GM12891 (cell line): ENCODE measurements at regions not wholly inside any gene's neighbourhood (a gene's known extent, or its start where the extent isn't known, plus 50 kb on each side); places are given as distances from the start of the nearest gene placed in this dataset.

Experiments
- DNase-seq: peaks from one replicate; pipeline ENCODE4 v3.0.0; 2011; ENCODE audit warnings: low spot score; ENCODE audit not compliant: insufficient read length
- FAIRE-seq: peaks from 2 replicates; lab custom pipeline; 2011; peaks lifted over from hg19 to GRCh38; lab: Jason Lieb, UNC
- PAX5 ChIP-seq: IDR thresholded peaks from 2 replicates; pipeline ENCODE4 v1.6.1; 2011; ENCODE audit warnings: low read length, moderate library complexity, mild to moderate bottlenecking; ENCODE audit not compliant: insufficient read depth, severe bottlenecking
- POLR2A ChIP-seq: IDR thresholded peaks from 2 replicates; pipeline ENCODE4 v1.6.1; 2011; ENCODE audit warnings: low read depth, low read length, control low read depth
- POLR2AphosphoS5 ChIP-seq: IDR thresholded peaks from 2 replicates; pipeline ENCODE4 v1.6.1; 2011; ENCODE audit warnings: low read depth, low read length, control low read depth
- POU2F2 ChIP-seq: IDR thresholded peaks from 2 replicates; pipeline ENCODE4 v1.6.1; 2011; ENCODE audit warnings: low read depth, mild to moderate bottlenecking, control low read depth, low read length, moderate library complexity
- SPI1 ChIP-seq: IDR thresholded peaks from 2 replicates; pipeline ENCODE4 v1.6.1; 2011; ENCODE audit warnings: low read depth, low read length, control low read depth
- TAF1 ChIP-seq: IDR thresholded peaks from 2 replicates; pipeline ENCODE4 v1.6.1; 2011; ENCODE audit warnings: low read depth, low read length, control low read depth

- DNase-seq = no peak
- FAIRE-seq = no peak
- no peak for TF ChIP-seq SPI1
- no peak for TF ChIP-seq POLR2AphosphoS5
- no peak for TF ChIP-seq TAF1
- TF ChIP-seq POLR2A = no peak
- no peak for TF ChIP-seq PAX5
- TF ChIP-seq POU2F2 = no peak
These were observed 147.0 kb upstream of the MTNR1B start for GRCh38 chr11:92822410-92822809.

- FAIRE-seq (no peak), DNase-seq (no peak)
- no peak for TF ChIP-seq POLR2A
- no peak for TF ChIP-seq POLR2AphosphoS5
- TF ChIP-seq POU2F2 = no peak
- TF ChIP-seq PAX5 = no peak
- TF ChIP-seq SPI1 = no peak
- TF ChIP-seq TAF1 = no peak
These were observed 143.3 kb upstream of the MTNR1B start for GRCh38 chr11:92826136-92826535.

- FAIRE-seq (no peak), DNase-seq (no peak)
- TF ChIP-seq TAF1 (no peak), POLR2A (no peak), PAX5 (no peak), POLR2AphosphoS5 (no peak), POU2F2 (no peak), SPI1 (no peak)
These were observed 142.8 kb upstream of the MTNR1B start for GRCh38 chr11:92826603-92827002.

GRCh38 chr11:92827132-92827531 lies 142.3 kb upstream of the MTNR1B start:
- no peak for DNase-seq
- FAIRE-seq = no peak
- TF ChIP-seq SPI1 (no peak), TAF1 (no peak), PAX5 (no peak), POU2F2 (no peak), POLR2A (no peak), POLR2AphosphoS5 (no peak)

GRCh38 chr11:92828556-92828955 lies 140.9 kb upstream of the MTNR1B start:
- FAIRE-seq (no peak), DNase-seq (no peak)
- TF ChIP-seq POLR2AphosphoS5 (no peak), TAF1 (no peak), SPI1 (no peak), POU2F2 (no peak), PAX5 (no peak), POLR2A (no peak)

GRCh38 chr11:92829121-92829520 lies 140.3 kb upstream of the MTNR1B start:
- FAIRE-seq (no peak), DNase-seq (no peak)
- TF ChIP-seq TAF1 (no peak), POLR2AphosphoS5 (no peak), POU2F2 (no peak), PAX5 (no peak), SPI1 (no peak), POLR2A (no peak)

GRCh38 chr11:92829671-92830070 lies 139.8 kb upstream of the MTNR1B start:
- no peak for DNase-seq
- TF ChIP-seq TAF1 = no peak
- no peak for TF ChIP-seq PAX5
- no peak for TF ChIP-seq POU2F2
- TF ChIP-seq POLR2A = no peak
- no peak for TF ChIP-seq SPI1
- no peak for TF ChIP-seq POLR2AphosphoS5
- no peak for FAIRE-seq

- DNase-seq = no peak
- TF ChIP-seq POLR2AphosphoS5 (no peak), POU2F2 (no peak), PAX5 (no peak), SPI1 (no peak), POLR2A (no peak), TAF1 (no peak)
- no peak for FAIRE-seq
These were observed 138.9 kb upstream of the MTNR1B start for GRCh38 chr11:92830377-92831155.

GRCh38 chr11:92834296-92835020 lies 135.0 kb upstream of the MTNR1B start:
- FAIRE-seq (no peak), DNase-seq (no peak)
- no peak for TF ChIP-seq TAF1
- no peak for TF ChIP-seq POU2F2
- TF ChIP-seq SPI1 = no peak
- no peak for TF ChIP-seq PAX5
- TF ChIP-seq POLR2A = no peak

- TF ChIP-seq PAX5 = no peak
- TF ChIP-seq POLR2AphosphoS5 = no peak
- no peak for TF ChIP-seq POU2F2
- no peak for TF ChIP-seq POLR2A
- no peak for TF ChIP-seq SPI1
- no peak for TF ChIP-seq TAF1
- no peak for FAIRE-seq
- no peak for DNase-seq
These were observed 131.9 kb upstream of the MTNR1B start for GRCh38 chr11:92837595-92837994.
